B cell (primary cell): ENCODE measurements at regions not wholly inside any gene's neighbourhood (a gene's known extent, or its start where the extent isn't known, plus 50 kb on each side); places are given as distances from the start of the nearest gene placed in this dataset.

Experiments
- ATAC-seq: fragments of 200-7000 bp; cut with Tn5 transposase; one replicate; pipeline ENCODE4 v1.10.0; 2021; ENCODE audit warnings: low read depth, mild to moderate bottlenecking, moderate number of reproducible peaks, moderate library complexity
- CTCF ChIA-PET: fragments of 350-600 bp; sonication (Branson Sonifier 250); formaldehyde crosslinking; loops from one replicate; lab custom pipeline; 2021; ENCODE audit warnings: antibody characterized with exemption, inconsistent platforms; lab: Charles Lee
- POLR2A ChIA-PET: fragments of 350-600 bp; sonication (Branson Sonifier 250); formaldehyde crosslinking; loops from one replicate; lab custom pipeline; 2021; ENCODE audit warnings: antibody characterized with exemption; lab: Charles Lee
- DNase-seq: peaks from one replicate; pipeline ENCODE4 v3.0.0; 2013
- H2AFZ ChIP-seq: 2 replicates; pipeline ENCODE4 v1.6.1; 2012; ENCODE audit warnings: mild to moderate bottlenecking, low read depth, low read length; ENCODE audit not compliant: insufficient read depth, poor library complexity, severe bottlenecking
- H3K27ac ChIP-seq, 2 donors: 1 replicate in 1 of 2; 2 replicates in 1 of 2; pipeline ENCODE4 v1.5.1; 2012 to 2013; ENCODE audit warnings: low read length in 2 of 2, mild to moderate bottlenecking in 2 of 2, moderate library complexity in 1 of 2
- H3K27me3 ChIP-seq, 4 experiments: fragments of 200-600 bp in 1 of 4; sonication (generic) in 1 of 4; replicated peaks in 1 of 4; 1 replicate in 2 of 4; 2 replicates in 2 of 4; pipeline versions ENCODE4 v1.6.1 to v1.7.0; 2013 to 2016; ENCODE audit warnings: low read length in 3 of 4, mild to moderate bottlenecking in 2 of 4, mixed read lengths in 1 of 4, moderate library complexity in 1 of 4; ENCODE audit not compliant: insufficient read depth in 4 of 4, control insufficient read depth in 3 of 4; ENCODE audit errors: control extremely low read depth in 1 of 4
- H3K36me3 ChIP-seq, 2 experiments: replicated peaks in 1 of 2; 1 replicate in 1 of 2; 2 replicates in 1 of 2; pipeline versions ENCODE4 v1.6.1 to v1.7.1; 2013; ENCODE audit warnings: low read length in 1 of 2; ENCODE audit not compliant: insufficient read depth in 2 of 2, control insufficient read depth in 1 of 2; ENCODE audit errors: control extremely low read depth in 1 of 2, extremely low read depth in 1 of 2
- H3K4me1 ChIP-seq, 2 donors: fragments of 200-600 bp in 1 of 2; sonication (generic) in 1 of 2; 1 replicate in 1 of 2; 2 replicates in 1 of 2; pipeline versions ENCODE4 v1.5.1 to v1.6.1; 2013 to 2017; ENCODE audit warnings: low read length in 2 of 2; ENCODE audit not compliant: control insufficient read depth in 2 of 2, insufficient read depth in 2 of 2
- H3K4me2 ChIP-seq: replicated peaks from 2 replicates; pipeline ENCODE3; 2012; ENCODE audit warnings: mild to moderate bottlenecking, low read depth, low read length; ENCODE audit not compliant: poor library complexity, severe bottlenecking
- H3K4me3 ChIP-seq, 5 experiments: fragments of 200-600 bp in 1 of 5; sonication (generic) in 1 of 5; 1 replicate in 3 of 5; 2 replicates in 2 of 5; pipeline versions ENCODE4 v1.5.1 to v1.7.0; 2011 to 2016; ENCODE audit warnings: low read length in 4 of 5, mild to moderate bottlenecking in 4 of 5, low read depth in 2 of 5, control low read depth in 1 of 5, moderate library complexity in 1 of 5; ENCODE audit not compliant: insufficient read depth in 1 of 5; ENCODE audit errors: control extremely low read depth in 1 of 5, extremely low read depth in 1 of 5
- H3K79me2 ChIP-seq: fragments of 200-600 bp; sonication (generic); one replicate; pipeline ENCODE4 v1.6.0; 2016; ENCODE audit warnings: low read length; ENCODE audit not compliant: control insufficient read depth, insufficient read depth
- H3K9ac ChIP-seq: fragments of 200-600 bp; sonication (generic); 2 replicates; pipeline ENCODE4 v1.6.1; 2017; ENCODE audit warnings: mild to moderate bottlenecking, low read length, moderate library complexity
- H3K9me3 ChIP-seq, 3 donors: one replicate each; pipeline versions ENCODE4 v1.6.1 to v1.7.1; 2013; ENCODE audit warnings: low read length in 2 of 3; ENCODE audit not compliant: control insufficient read depth in 2 of 3, insufficient read depth in 1 of 3; ENCODE audit errors: control extremely low read depth in 1 of 3
- H4K20me1 ChIP-seq: 2 replicates; pipeline ENCODE4 v1.6.0; 2012; ENCODE audit warnings: mild to moderate bottlenecking, low read length; ENCODE audit not compliant: insufficient read depth, control insufficient read depth, poor library complexity, severe bottlenecking
- H3K27ac Mint-ChIP-seq: one replicate; pipeline ENCODE4 v1.8.0; 2021; ENCODE audit warnings: mixed read lengths
- H3K27me3 Mint-ChIP-seq: one replicate; pipeline ENCODE4 v1.8.0; 2021; ENCODE audit warnings: mixed read lengths
- H3K4me1 Mint-ChIP-seq: one replicate; pipeline ENCODE4 v1.8.0; 2021; ENCODE audit warnings: mixed read lengths
- H3K4me3 Mint-ChIP-seq: one replicate; pipeline ENCODE4 v1.8.0; 2021; ENCODE audit warnings: mixed read lengths
- H3K9me3 Mint-ChIP-seq: one replicate; pipeline ENCODE4 v1.8.0; 2022; ENCODE audit warnings: mixed read lengths; ENCODE audit not compliant: insufficient read depth
- EZH2 ChIP-seq: IDR thresholded peaks from 2 replicates; pipeline ENCODE4 v1.6.1; 2012; ENCODE audit warnings: borderline replicate concordance, low read depth, mild to moderate bottlenecking, moderate library complexity, low read length; ENCODE audit not compliant: insufficient read depth, poor library complexity, severe bottlenecking
- WGBS: methylation state at CpG from one replicate; pipeline ENCODE4 v1.1.5; 2013; ENCODE audit warnings: missing lambda C conversion rate; ENCODE audit not compliant: insufficient coverage; 5-methylcytosine and 5-hydroxymethylcytosine counted together
- intact Hi-C: fragments of 100-400 bp; cut with micrococcal nuclease; formaldehyde crosslinking; loops from one replicate; pipeline ENCODE4 v1.10.0; 2022
- TF ChIP-seq, protein P1 (sequence below): fragments of 200-600 bp; IDR thresholded peaks from one replicate; pipeline ENCODE4 v1.8.0; 2022; ENCODE audit warnings: antibody characterized with exemption, mild to moderate bottlenecking

DNA sequence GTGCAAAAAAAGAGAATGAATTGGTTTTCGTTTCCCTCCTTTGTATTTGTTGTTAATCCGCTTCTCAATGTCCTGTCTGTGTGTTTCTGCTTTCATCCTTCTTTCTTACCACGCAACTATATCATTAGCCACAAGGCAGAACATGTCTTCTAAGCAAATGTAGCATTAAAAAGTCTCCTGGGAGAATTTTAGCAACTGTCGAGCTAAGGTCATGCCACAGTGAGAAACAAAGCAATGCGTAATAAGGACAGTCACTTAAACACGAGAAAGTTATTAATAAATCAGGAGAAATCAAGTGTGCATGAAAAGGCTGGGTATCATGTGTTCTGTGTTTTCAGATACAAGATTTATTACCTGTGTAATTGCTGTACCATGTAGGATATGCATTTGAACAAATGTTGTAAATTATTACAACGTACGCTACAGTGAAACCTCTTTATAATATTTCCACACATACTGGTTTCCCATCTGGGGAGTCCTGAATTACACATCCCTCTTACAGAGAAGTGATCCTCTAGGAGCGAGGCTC is 890.8 kb downstream of the TRIML1 start:
- CTCF ChIA-PET: no interaction called here
- TF ChIP-seq, protein P1, sequence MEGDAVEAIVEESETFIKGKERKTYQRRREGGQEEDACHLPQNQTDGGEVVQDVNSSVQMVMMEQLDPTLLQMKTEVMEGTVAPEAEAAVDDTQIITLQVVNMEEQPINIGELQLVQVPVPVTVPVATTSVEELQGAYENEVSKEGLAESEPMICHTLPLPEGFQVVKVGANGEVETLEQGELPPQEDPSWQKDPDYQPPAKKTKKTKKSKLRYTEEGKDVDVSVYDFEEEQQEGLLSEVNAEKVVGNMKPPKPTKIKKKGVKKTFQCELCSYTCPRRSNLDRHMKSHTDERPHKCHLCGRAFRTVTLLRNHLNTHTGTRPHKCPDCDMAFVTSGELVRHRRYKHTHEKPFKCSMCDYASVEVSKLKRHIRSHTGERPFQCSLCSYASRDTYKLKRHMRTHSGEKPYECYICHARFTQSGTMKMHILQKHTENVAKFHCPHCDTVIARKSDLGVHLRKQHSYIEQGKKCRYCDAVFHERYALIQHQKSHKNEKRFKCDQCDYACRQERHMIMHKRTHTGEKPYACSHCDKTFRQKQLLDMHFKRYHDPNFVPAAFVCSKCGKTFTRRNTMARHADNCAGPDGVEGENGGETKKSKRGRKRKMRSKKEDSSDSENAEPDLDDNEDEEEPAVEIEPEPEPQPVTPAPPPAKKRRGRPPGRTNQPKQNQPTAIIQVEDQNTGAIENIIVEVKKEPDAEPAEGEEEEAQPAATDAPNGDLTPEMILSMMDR: no peak
- TF ChIP-seq EZH2: no peak
- Mint-ChIP-seq H3K4me1 (no peaks in the 10 kb centered on the region), H3K27ac (no peak overlapping the region), H3K27me3 (no peaks in the 10 kb centered on the region), H3K9me3 (no peaks in the 10 kb centered on the region), H3K4me3 (no peak overlapping the region)
- H3K9ac ChIP-seq: no peak overlapping the region
- H3K36me3 ChIP-seq: no peaks in the 10 kb centered on the region
- ATAC-seq (no peak), DNase-seq (no peak)
- no peaks in the 10 kb centered on the region for H3K79me2 ChIP-seq
- intact Hi-C loops: no loop called here
- no peak overlapping the region for H3K27ac ChIP-seq
- 76% methylated on average over 6 of the region's 9 CpGs for WGBS
- H3K4me3 ChIP-seq: no peak overlapping the region
- peaks cover 0 to 6% (median 0%) of the 10 kb centered on the region in 3 donors for H3K9me3 ChIP-seq
- no peak overlapping the region for H3K4me2 ChIP-seq
- POLR2A ChIA-PET: no interaction called here
- H3K4me1 ChIP-seq: no peaks in the 10 kb centered on the region
- H2AFZ ChIP-seq: no peak overlapping the region
- no peaks in the 10 kb centered on the region for H3K27me3 ChIP-seq
- H4K20me1 ChIP-seq: no peaks in the 10 kb centered on the region

DNA sequence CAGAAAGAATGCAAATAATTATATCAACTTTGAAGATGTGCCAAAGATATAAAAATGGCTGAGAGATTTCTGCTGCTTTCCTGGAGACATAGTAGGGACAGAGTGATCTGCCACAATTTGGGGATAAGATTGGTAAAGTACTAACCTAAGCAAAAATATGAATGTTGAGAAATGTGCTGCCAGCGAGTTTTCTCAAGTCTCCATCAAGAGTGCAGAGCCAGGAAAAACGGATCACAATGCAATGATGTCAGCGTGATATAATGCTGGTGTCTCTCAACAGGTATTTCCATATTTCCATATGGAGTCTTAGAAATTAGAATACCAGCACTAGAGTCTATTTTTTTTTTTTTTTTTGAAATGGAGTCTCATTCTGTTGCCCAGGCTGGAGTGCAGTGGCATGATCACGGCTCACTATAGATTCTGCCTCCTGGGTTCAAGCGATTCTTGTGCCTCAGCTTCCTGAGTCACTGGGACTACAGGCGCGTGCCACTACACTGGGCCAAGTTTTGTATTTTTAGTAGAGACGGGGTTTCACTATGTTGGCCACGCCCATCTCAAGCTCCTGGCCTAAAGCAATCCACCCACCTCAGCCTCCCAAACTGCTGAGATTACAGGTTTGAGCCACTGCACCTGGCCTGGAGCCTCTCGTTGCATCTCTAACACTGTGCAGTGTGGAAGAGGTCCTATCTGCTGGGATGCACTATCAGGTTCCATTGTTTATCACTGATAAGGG is 893.5 kb downstream of the TRIML1 start:
- ChIA-PET POLR2A (no interaction called here), CTCF (no interaction called here)
- Histone ChIP-seq H3K4me3 (no peak overlapping the region), H3K4me1 (no peaks in the 10 kb centered on the region), H3K27ac (no peak overlapping the region), H4K20me1 (no peaks in the 10 kb centered on the region), H3K36me3 (no peaks in the 10 kb centered on the region), H3K9me3 (peaks cover 0 to 10% (median 0%) of the 10 kb centered on the region in 3 donors), H3K4me2 (no peak overlapping the region), H3K27me3 (no peaks in the 10 kb centered on the region), H2AFZ (no peak overlapping the region), H3K9ac (no peak overlapping the region), H3K79me2 (no peaks in the 10 kb centered on the region)
- ATAC-seq: no peak
- TF ChIP-seq EZH2: no peak
- TF ChIP-seq, protein P1: no peak
- Mint-ChIP-seq H3K27ac (no peak overlapping the region), H3K4me3 (no peak overlapping the region), H3K9me3 (no peaks in the 10 kb centered on the region), H3K27me3 (no peaks in the 10 kb centered on the region), H3K4me1 (no peaks in the 10 kb centered on the region)
- WGBS: 75% methylated on average over 2 of the region's 10 CpGs
- no peak for DNase-seq
- intact Hi-C loops: no loop called here
